Neural crest cell (in vitro differentiated cells): ENCODE measurements at regions not wholly inside any gene's neighbourhood (a gene's known extent, or its start where the extent isn't known, plus 50 kb on each side); places are given as distances from the start of the nearest gene placed in this dataset.
A peak's percentile ranks its signal among the peaks of the same experiment; 100 is the strongest.
"Not testable (repeated sequence)": the region's sequence is repeated elsewhere in the genome, so short reads cannot be mapped to it uniquely, and the experiment has no call there.

Source experiments
- DNase-seq: peaks from one replicate; pipeline ENCODE4 v3.0.0; 2021; ENCODE audit warnings: low read depth, mixed read lengths, low spot score
- H3K27ac Mint-ChIP-seq: one replicate; pipeline ENCODE4 v1.8.0; 2021; ENCODE audit warnings: mild to moderate bottlenecking, mixed read lengths; ENCODE audit not compliant: unreplicated experiment
- H3K27me3 Mint-ChIP-seq: 2 replicates; pipeline ENCODE4 v1.8.0; 2021; ENCODE audit warnings: low read depth, mild to moderate bottlenecking, mixed read lengths
- H3K36me3 Mint-ChIP-seq: 2 replicates; pipeline ENCODE4 v1.8.0; 2021; ENCODE audit warnings: low read depth, mild to moderate bottlenecking, mixed read lengths
- H3K4me1 Mint-ChIP-seq: 2 replicates; pipeline ENCODE4 v1.8.0; 2021; ENCODE audit warnings: mixed read lengths
- H3K4me3 Mint-ChIP-seq: one replicate; pipeline ENCODE4 v1.8.0; 2021; ENCODE audit warnings: mild to moderate bottlenecking, mixed read lengths
- H3K9me3 Mint-ChIP-seq: 2 replicates; pipeline ENCODE4 v1.8.0; 2021; ENCODE audit warnings: mixed read lengths
- TF ChIP-seq, protein P1 (sequence below): fragments of 200-600 bp; sonication (generic); conservative IDR thresholded peaks from 2 replicates; pipeline ENCODE4 v1.5.0; 2021; ENCODE audit warnings: antibody characterized with exemption, mild to moderate bottlenecking

- TF ChIP-seq, protein P1, sequence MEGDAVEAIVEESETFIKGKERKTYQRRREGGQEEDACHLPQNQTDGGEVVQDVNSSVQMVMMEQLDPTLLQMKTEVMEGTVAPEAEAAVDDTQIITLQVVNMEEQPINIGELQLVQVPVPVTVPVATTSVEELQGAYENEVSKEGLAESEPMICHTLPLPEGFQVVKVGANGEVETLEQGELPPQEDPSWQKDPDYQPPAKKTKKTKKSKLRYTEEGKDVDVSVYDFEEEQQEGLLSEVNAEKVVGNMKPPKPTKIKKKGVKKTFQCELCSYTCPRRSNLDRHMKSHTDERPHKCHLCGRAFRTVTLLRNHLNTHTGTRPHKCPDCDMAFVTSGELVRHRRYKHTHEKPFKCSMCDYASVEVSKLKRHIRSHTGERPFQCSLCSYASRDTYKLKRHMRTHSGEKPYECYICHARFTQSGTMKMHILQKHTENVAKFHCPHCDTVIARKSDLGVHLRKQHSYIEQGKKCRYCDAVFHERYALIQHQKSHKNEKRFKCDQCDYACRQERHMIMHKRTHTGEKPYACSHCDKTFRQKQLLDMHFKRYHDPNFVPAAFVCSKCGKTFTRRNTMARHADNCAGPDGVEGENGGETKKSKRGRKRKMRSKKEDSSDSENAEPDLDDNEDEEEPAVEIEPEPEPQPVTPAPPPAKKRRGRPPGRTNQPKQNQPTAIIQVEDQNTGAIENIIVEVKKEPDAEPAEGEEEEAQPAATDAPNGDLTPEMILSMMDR: no peak
- Mint-ChIP-seq H3K27me3 (no peaks in the 10 kb centered on the region), H3K27ac (no peak overlapping the region), H3K9me3 (no peaks in the 10 kb centered on the region), H3K36me3 (no peaks in the 10 kb centered on the region), H3K4me1 (peaks cover 18% of the 10 kb centered on the region), H3K4me3 (no peak overlapping the region)
- no peak for DNase-seq
These were observed 117.6 kb downstream of the PMAIP1 start for GRCh38 chr18:60017371-60017770.

DNA sequence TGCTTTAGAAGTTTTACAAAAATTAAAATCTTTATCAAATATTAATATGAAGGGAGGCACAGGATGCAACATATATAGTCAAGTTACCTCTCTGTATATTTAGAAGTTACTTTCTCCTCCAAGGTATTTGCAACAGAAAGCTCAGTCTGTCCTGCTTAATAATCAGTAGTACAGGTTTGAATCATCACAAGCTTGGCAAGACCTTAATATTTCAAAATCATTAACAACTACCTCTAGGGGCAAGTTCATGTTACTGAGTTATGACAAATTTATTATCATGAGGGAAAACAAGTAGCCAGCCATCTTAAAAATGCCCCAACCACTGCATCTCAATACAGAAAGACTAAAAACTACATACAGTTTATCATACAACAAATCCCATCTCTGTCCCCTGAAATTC is 116.0 kb downstream of the PMAIP1 start:
- not testable (repeated sequence) for H3K36me3 Mint-ChIP-seq, H3K27me3 Mint-ChIP-seq, H3K27ac Mint-ChIP-seq, H3K4me3 Mint-ChIP-seq, H3K9me3 Mint-ChIP-seq, DNase-seq
- H3K4me1 Mint-ChIP-seq: peaks cover 14% of the 10 kb centered on the region

- H3K27ac Mint-ChIP-seq: peak overlapping the region; percentile 50
- not testable (repeated sequence) for H3K36me3 Mint-ChIP-seq, H3K4me3 Mint-ChIP-seq, H3K27me3 Mint-ChIP-seq, H3K9me3 Mint-ChIP-seq, H3K4me1 Mint-ChIP-seq, DNase-seq
These were observed 113.4 kb downstream of the PMAIP1 start for GRCh38 chr18:60013148-60013547.

- Mint-ChIP-seq H3K4me3 (no peak overlapping the region), H3K27ac (no peak overlapping the region), H3K9me3 (peaks cover 10% of the 10 kb centered on the region), H3K4me1 (no peaks in the 10 kb centered on the region), H3K36me3 (peaks cover 3% of the 10 kb centered on the region), H3K27me3 (peaks cover 5% of the 10 kb centered on the region)
- no peak for DNase-seq
- TF ChIP-seq, protein P1: no peak
These were observed 111.2 kb downstream of the PMAIP1 start for GRCh38 chr18:60010984-60011383.

DNA sequence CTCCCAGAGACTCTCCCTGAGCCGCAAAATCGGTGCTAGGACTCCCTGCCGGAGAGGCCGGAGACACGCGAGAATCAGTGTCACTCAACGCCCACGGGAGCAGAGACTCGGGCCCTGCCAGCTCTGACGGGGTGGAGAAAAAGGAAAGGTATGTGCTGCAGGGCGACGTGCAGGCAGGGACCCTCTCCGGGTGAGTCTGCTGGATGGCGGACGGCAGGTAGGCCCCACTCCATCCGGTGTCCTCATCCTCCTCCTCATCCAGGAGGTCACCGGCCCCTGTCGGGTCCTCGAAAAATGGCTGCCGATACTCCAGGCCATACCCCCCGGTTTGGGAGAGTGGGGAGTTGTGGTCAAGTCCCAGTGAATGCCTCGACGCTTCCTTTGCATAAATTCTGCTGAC is 110.7 kb downstream of the PMAIP1 start:
- Mint-ChIP-seq H3K27me3 (peaks cover 5% of the 10 kb centered on the region), H3K9me3 (peaks cover 11% of the 10 kb centered on the region), H3K4me3 (no peak overlapping the region), H3K4me1 (no peaks in the 10 kb centered on the region), H3K36me3 (peaks cover 3% of the 10 kb centered on the region), H3K27ac (no peak overlapping the region)
- no peak for DNase-seq
- TF ChIP-seq, protein P1: no peak

GRCh38 chr18:60007661-60008060 is 107.9 kb downstream of the PMAIP1 start:
- Mint-ChIP-seq H3K36me3 (peaks cover 3% of the 10 kb centered on the region), H3K27ac (no peak overlapping the region), H3K27me3 (peaks cover 5% of the 10 kb centered on the region), H3K4me3 (no peak overlapping the region), H3K4me1 (no peaks in the 10 kb centered on the region), H3K9me3 (peaks cover 11% of the 10 kb centered on the region)
- TF ChIP-seq, protein P1: no peak
- DNase-seq: no peak
